ENCODE measurements at regions not wholly inside any gene's neighbourhood (a gene's known extent, or its start where the extent isn't known, plus 50 kb on each side); places are given as distances from the start of the nearest gene placed in this dataset.
A peak's percentile ranks its signal among the peaks of the same experiment; 100 is the strongest.

GRCh38 chr4:111985426-111985825 is 159.8 kb upstream of the FAM241A start:
- no peaks in the 10 kb centered on the region for H3K36me3 Mint-ChIP-seq
- peaks cover 24% of the 10 kb centered on the region for H3K27me3 Mint-ChIP-seq (ENCODE audit: low read depth)
- H3K4me3 Mint-ChIP-seq: no peak overlapping the region
- DNase-seq (ENCODE audit: low spot score in 2 of 2, unreplicated experiment in 2 of 2): no peak
- H3K4me1 Mint-ChIP-seq: peaks cover 38% of the 10 kb centered on the region
- H3K27ac Mint-ChIP-seq: peak overlapping the region; percentile 36
- TF ChIP-seq CTCF (IDR thresholded peaks at IDR 0.05; ENCODE audit: unreplicated experiment): no peak
- no peaks in the 10 kb centered on the region for H3K9me3 Mint-ChIP-seq

GRCh38 chr4:111986095-111986494 is 159.2 kb upstream of the FAM241A start:
- Mint-ChIP-seq H3K4me3 (no peak overlapping the region), H3K27me3 (ENCODE audit: low read depth) (peaks cover 24% of the 10 kb centered on the region), H3K9me3 (no peaks in the 10 kb centered on the region), H3K36me3 (no peaks in the 10 kb centered on the region), H3K27ac (peak overlapping the region; percentile 36), H3K4me1 (peaks cover 36% of the 10 kb centered on the region)
- TF ChIP-seq CTCF (IDR thresholded peaks at IDR 0.05; ENCODE audit: unreplicated experiment): no peak
- no peak for DNase-seq (ENCODE audit: low spot score in 2 of 2, unreplicated experiment in 2 of 2)

GRCh38 chr4:111988514-111988913 is 156.7 kb upstream of the FAM241A start:
- no peaks in the 10 kb centered on the region for H3K36me3 Mint-ChIP-seq
- TF ChIP-seq CTCF (IDR thresholded peaks at IDR 0.05; ENCODE audit: unreplicated experiment): no peak
- H3K27me3 Mint-ChIP-seq (ENCODE audit: low read depth): peaks cover 19% of the 10 kb centered on the region
- H3K4me1 Mint-ChIP-seq: peaks cover 54% of the 10 kb centered on the region
- DNase-seq (ENCODE audit: low spot score in 2 of 2, unreplicated experiment in 2 of 2): no peak
- no peak overlapping the region for H3K27ac Mint-ChIP-seq
- H3K9me3 Mint-ChIP-seq: no peaks in the 10 kb centered on the region
- no peak overlapping the region for H3K4me3 Mint-ChIP-seq

- no peak for DNase-seq (ENCODE audit: low spot score in 2 of 2, unreplicated experiment in 2 of 2)
- Mint-ChIP-seq H3K27ac (no peak overlapping the region), H3K4me3 (no peak overlapping the region), H3K27me3 (ENCODE audit: low read depth) (peaks cover 9% of the 10 kb centered on the region), H3K4me1 (peaks cover 55% of the 10 kb centered on the region), H3K36me3 (no peaks in the 10 kb centered on the region), H3K9me3 (no peaks in the 10 kb centered on the region)
- no peak for TF ChIP-seq CTCF (IDR thresholded peaks at IDR 0.05; ENCODE audit: unreplicated experiment)
Observed at GRCh38 chr4:111989817-111990216, 155.4 kb upstream of the FAM241A start.

GRCh38 chr4:111991163-111991562 is 154.1 kb upstream of the FAM241A start:
- TF ChIP-seq CTCF (IDR thresholded peaks at IDR 0.05; ENCODE audit: unreplicated experiment): no peak
- Mint-ChIP-seq H3K36me3 (no peaks in the 10 kb centered on the region), H3K9me3 (no peaks in the 10 kb centered on the region), H3K4me1 (peaks cover 52% of the 10 kb centered on the region), H3K27me3 (ENCODE audit: low read depth) (peaks cover 9% of the 10 kb centered on the region), H3K4me3 (no peak overlapping the region), H3K27ac (no peak overlapping the region)
- no peak for DNase-seq (ENCODE audit: low spot score in 2 of 2, unreplicated experiment in 2 of 2)

- Mint-ChIP-seq H3K27ac (no peak overlapping the region), H3K9me3 (no peaks in the 10 kb centered on the region), H3K27me3 (ENCODE audit: low read depth) (peaks cover 13% of the 10 kb centered on the region), H3K4me1 (peaks cover 53% of the 10 kb centered on the region), H3K4me3 (no peak overlapping the region), H3K36me3 (no peaks in the 10 kb centered on the region)
- no peak for TF ChIP-seq CTCF (IDR thresholded peaks at IDR 0.05; ENCODE audit: unreplicated experiment)
- DNase-seq (ENCODE audit: low spot score in 2 of 2, unreplicated experiment in 2 of 2): no peak
Observed at GRCh38 chr4:111991797-111992196, 153.5 kb upstream of the FAM241A start.
